Right lobe of liver (tissue), 4 donors: ENCODE measurements at regions not wholly inside any gene's neighbourhood (a gene's known extent, or its start where the extent isn't known, plus 50 kb on each side); places are given as distances from the start of the nearest gene placed in this dataset.

ENCODE experiments used
- CTCF ChIP-seq, 4 donors: fragments of 200-600 bp in 3 of 4; fragments of 450-650 bp in 1 of 4; IDR thresholded peaks; one replicate each; pipeline versions ENCODE4 v1.5.1 to v1.8.0; 2016 to 2022; ENCODE audit warnings: antibody characterized with exemption in 4 of 4, mild to moderate bottlenecking in 2 of 4
- POLR2A ChIP-seq: fragments of 450-650 bp; IDR thresholded peaks from one replicate; pipeline ENCODE4 v1.6.1; 2017; ENCODE audit warnings: antibody characterized with exemption, mild to moderate bottlenecking
- donor health status: DM: no; HTN: no; CAD: no.
- donor health status: DM: no; HTN: no; CAD: no.
- donor health status: DM: no; HTN: yes; CAD: no.

- TF ChIP-seq CTCF (IDR thresholded peaks at IDR 0.05): no peak
- no peak for TF ChIP-seq POLR2A
Observed at GRCh38 chrX:20330545-20330944, 63.8 kb upstream of the RPS6KA3 start.
